ENCODE measurements at regions not wholly inside any gene's neighbourhood (a gene's known extent, or its start where the extent isn't known, plus 50 kb on each side); places are given as distances from the start of the nearest gene placed in this dataset.

DNA sequence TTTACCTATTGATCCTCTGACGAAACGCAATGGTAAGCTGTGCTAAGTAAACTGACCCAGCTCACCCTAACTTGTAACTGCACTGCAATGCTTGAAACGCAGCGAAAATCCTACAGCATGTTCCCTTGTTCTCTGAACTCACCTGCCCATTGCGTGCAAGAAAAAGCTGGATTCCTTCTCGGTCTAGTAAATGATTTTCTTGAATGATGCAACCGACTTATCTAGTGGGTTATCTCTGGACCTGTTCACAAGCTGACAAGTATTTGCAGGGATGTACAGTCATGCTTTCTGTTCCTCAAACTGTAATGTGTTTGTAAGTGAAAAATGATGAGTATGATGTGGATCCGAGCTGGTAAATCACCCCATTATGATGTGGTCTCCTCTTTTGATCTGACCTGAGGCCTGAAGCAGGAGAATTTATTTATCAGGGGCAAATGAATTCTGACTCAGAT, 140.1 kb downstream of the BTC start:
- TF ChIP-seq, protein P1, sequence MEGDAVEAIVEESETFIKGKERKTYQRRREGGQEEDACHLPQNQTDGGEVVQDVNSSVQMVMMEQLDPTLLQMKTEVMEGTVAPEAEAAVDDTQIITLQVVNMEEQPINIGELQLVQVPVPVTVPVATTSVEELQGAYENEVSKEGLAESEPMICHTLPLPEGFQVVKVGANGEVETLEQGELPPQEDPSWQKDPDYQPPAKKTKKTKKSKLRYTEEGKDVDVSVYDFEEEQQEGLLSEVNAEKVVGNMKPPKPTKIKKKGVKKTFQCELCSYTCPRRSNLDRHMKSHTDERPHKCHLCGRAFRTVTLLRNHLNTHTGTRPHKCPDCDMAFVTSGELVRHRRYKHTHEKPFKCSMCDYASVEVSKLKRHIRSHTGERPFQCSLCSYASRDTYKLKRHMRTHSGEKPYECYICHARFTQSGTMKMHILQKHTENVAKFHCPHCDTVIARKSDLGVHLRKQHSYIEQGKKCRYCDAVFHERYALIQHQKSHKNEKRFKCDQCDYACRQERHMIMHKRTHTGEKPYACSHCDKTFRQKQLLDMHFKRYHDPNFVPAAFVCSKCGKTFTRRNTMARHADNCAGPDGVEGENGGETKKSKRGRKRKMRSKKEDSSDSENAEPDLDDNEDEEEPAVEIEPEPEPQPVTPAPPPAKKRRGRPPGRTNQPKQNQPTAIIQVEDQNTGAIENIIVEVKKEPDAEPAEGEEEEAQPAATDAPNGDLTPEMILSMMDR (IDR thresholded peaks at IDR 0.05; ENCODE audit: insufficient read depth, low read depth, low read length): no peak
- no peak for TF ChIP-seq EZH2 (IDR thresholded peaks at IDR 0.05; ENCODE audit: insufficient read depth, low read length)
